Vagina (tissue), 2 donors: ENCODE measurements at regions not wholly inside any gene's neighbourhood (a gene's known extent, or its start where the extent isn't known, plus 50 kb on each side); places are given as distances from the start of the nearest gene placed in this dataset.
"Not testable (repeated sequence)": the region's sequence is repeated elsewhere in the genome, so short reads cannot be mapped to it uniquely, and the experiment has no call there.

Source experiments
- DNase-seq, 2 donors: peaks; one replicate each; pipeline ENCODE4 v3.0.0-alpha.2; 2017; ENCODE audit errors: extremely low spot score in 2 of 2
- H3K27ac ChIP-seq: fragments of 200-600 bp; sonication (generic); one replicate; pipeline ENCODE4 v1.5.1; 2019
- H3K27me3 ChIP-seq: fragments of 200-600 bp; sonication (generic); one replicate; pipeline ENCODE4 v1.5.1; 2019
- H3K36me3 ChIP-seq, 2 donors: fragments of 200-600 bp; sonication (generic); one replicate each; pipeline ENCODE4 v1.5.1; 2017 to 2019
- H3K4me1 ChIP-seq: fragments of 200-600 bp; sonication (generic); one replicate; pipeline ENCODE4 v1.5.1; 2019
- H3K4me3 ChIP-seq, 2 donors: fragments of 200-600 bp; sonication (generic); 1 replicate in 1 of 2; 2 replicates in 1 of 2; pipeline ENCODE4 v1.5.1; 2016 to 2019
- H3K9me3 ChIP-seq: fragments of 200-600 bp; sonication (generic); one replicate; pipeline ENCODE4 v1.5.1; 2019
- POLR2A ChIP-seq, 2 donors: fragments of 450-650 bp; IDR thresholded peaks; one replicate each; pipeline ENCODE4 v1.6.1; 2017; ENCODE audit warnings: antibody characterized with exemption in 2 of 2, mild to moderate bottlenecking in 2 of 2, moderate library complexity in 2 of 2
- POLR2AphosphoS5 ChIP-seq, 2 donors: sonication (generic); formaldehyde crosslinking; IDR thresholded peaks; one replicate each; pipeline ENCODE4 v1.9.0; 2017; ENCODE audit warnings: antibody characterized with exemption in 2 of 2, mild to moderate bottlenecking in 2 of 2, low read depth in 1 of 2; ENCODE audit not compliant: insufficient read depth in 1 of 2
- intact Hi-C: fragments of 100-400 bp; cut with DNase I; formaldehyde crosslinking; loops from one replicate; pipeline ENCODE4 v1.15.1; 2023
- TF ChIP-seq, protein P1 (sequence below), 3 experiments: fragments of 450-650 bp in 2 of 3; fragments of 200-600 bp in 1 of 3; sonication (generic) in 1 of 3; IDR thresholded peaks; one replicate each; pipeline ENCODE4 v1.5.1; 2017 to 2019; ENCODE audit warnings: antibody characterized with exemption in 3 of 3, mild to moderate bottlenecking in 2 of 3, moderate library complexity in 2 of 3

DNA sequence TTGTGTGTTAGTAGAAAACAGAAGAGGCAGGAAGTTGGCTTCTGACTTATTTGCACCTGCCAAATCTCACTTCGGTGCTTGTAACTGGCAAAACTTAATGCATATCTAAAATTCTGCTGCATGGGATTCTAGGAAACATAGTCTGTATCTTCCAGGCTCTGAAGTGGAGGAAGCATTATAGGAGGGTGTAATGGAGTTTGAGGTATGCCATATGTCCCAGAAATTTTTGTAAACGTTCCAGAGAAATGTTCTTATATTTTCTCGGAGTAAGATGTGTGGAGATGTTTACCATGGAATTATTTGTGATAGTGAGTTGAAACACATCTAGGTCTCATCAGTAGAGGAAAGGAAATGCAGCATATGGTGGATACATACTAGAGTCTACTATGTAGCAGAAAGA is 1329.0 kb upstream of the NUDT12 start:
- intact Hi-C loops: no loop called here
- Histone ChIP-seq H3K36me3 (no peaks in the 10 kb centered on the region), H3K9me3 (no peaks in the 10 kb centered on the region), H3K27me3 (no peaks in the 10 kb centered on the region), H3K27ac (no peak overlapping the region), H3K4me1 (no peaks in the 10 kb centered on the region), H3K4me3 (no peak overlapping the region)
- TF ChIP-seq POLR2AphosphoS5 (IDR thresholded peaks at IDR 0.05; ENCODE audit: insufficient read depth in 1 of 2, low read depth in 1 of 2): no peak
- TF ChIP-seq, protein P1, sequence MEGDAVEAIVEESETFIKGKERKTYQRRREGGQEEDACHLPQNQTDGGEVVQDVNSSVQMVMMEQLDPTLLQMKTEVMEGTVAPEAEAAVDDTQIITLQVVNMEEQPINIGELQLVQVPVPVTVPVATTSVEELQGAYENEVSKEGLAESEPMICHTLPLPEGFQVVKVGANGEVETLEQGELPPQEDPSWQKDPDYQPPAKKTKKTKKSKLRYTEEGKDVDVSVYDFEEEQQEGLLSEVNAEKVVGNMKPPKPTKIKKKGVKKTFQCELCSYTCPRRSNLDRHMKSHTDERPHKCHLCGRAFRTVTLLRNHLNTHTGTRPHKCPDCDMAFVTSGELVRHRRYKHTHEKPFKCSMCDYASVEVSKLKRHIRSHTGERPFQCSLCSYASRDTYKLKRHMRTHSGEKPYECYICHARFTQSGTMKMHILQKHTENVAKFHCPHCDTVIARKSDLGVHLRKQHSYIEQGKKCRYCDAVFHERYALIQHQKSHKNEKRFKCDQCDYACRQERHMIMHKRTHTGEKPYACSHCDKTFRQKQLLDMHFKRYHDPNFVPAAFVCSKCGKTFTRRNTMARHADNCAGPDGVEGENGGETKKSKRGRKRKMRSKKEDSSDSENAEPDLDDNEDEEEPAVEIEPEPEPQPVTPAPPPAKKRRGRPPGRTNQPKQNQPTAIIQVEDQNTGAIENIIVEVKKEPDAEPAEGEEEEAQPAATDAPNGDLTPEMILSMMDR (IDR thresholded peaks at IDR 0.05): no peak
- no peak for TF ChIP-seq POLR2A (IDR thresholded peaks at IDR 0.05)
- DNase-seq: no peak

DNA sequence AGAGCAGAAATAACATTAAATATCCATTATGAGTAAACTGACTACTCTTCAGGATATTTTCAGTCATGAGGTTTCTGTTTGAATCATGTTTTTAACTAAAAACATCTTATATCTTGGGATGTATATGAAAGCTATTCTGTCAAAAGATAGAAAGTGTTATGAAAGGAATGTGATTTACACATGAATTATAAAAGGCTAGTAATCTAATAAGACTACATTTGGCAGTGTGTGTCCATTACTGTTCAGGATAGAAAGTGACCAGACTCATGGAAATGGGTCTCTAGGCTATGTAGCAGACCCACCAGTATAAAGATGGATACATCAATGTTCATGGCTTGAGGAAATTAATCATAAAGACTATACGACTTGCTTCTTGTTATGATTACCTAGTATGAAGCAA is 1328.2 kb upstream of the NUDT12 start:
- intact Hi-C loops: no loop called here
- TF ChIP-seq POLR2AphosphoS5 (IDR thresholded peaks at IDR 0.05; ENCODE audit: insufficient read depth in 1 of 2, low read depth in 1 of 2) (no peak), POLR2A (IDR thresholded peaks at IDR 0.05) (no peak)
- TF ChIP-seq, protein P1 (IDR thresholded peaks at IDR 0.05): no peak
- no peak overlapping the region for H3K4me3 ChIP-seq
- H3K36me3 ChIP-seq: no peaks in the 10 kb centered on the region
- H3K27me3 ChIP-seq: no peaks in the 10 kb centered on the region
- no peaks in the 10 kb centered on the region for H3K4me1 ChIP-seq
- no peaks in the 10 kb centered on the region for H3K9me3 ChIP-seq
- no peak overlapping the region for H3K27ac ChIP-seq
- DNase-seq: no peak

DNA sequence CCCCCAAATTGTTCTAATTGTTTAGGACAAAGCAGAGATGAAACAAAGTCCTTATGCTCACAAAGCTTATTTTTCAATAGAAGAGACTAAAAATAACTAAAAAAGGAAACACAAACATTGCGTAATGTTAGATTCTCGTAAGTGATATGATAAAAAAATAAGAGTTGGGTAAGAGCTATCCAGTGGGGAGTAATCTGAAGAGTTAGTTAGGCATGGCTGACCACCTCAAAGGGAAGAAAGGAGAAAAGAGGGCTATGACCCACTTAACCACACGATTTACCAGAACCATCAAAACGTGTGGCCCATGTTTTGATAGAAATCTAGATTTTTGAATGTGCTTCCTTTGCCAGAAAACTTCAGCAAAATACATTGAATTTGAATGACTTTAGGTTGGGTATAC is 1296.8 kb upstream of the NUDT12 start:
- H3K27me3 ChIP-seq: no peaks in the 10 kb centered on the region
- intact Hi-C loops: no loop called here
- H3K9me3 ChIP-seq: no peaks in the 10 kb centered on the region
- H3K27ac ChIP-seq: no peak overlapping the region
- DNase-seq: no peak
- no peak for TF ChIP-seq POLR2AphosphoS5 (IDR thresholded peaks at IDR 0.05; ENCODE audit: insufficient read depth in 1 of 2, low read depth in 1 of 2)
- TF ChIP-seq, protein P1 (IDR thresholded peaks at IDR 0.05): no peak
- TF ChIP-seq POLR2A (IDR thresholded peaks at IDR 0.05): no peak
- H3K36me3 ChIP-seq: no peaks in the 10 kb centered on the region
- H3K4me3 ChIP-seq: no peak overlapping the region
- no peaks in the 10 kb centered on the region for H3K4me1 ChIP-seq

DNA sequence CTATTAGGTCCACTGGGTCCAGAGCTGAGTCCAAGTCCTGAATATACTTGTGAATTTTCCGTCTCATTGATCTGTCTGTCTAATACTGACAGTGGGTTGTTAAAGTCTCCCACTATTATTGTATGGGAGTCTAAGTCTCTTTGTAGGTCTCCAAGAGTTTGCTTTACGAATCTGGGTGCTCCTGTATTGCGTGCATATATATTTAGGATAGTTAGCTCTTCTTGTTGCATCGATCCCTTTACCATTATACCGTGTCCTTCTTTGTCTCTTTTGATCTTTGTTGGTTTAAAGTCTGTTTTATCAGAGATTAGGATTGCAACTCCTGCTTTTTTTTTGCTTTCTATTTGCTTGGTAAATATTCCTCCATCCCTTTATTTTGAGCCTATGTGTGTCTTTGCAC is 1289.5 kb upstream of the NUDT12 start:
- H3K4me3 ChIP-seq, intact Hi-C loops, H3K27ac ChIP-seq, H3K27me3 ChIP-seq, H3K36me3 ChIP-seq, H3K9me3 ChIP-seq, H3K4me1 ChIP-seq, DNase-seq: not testable (repeated sequence)

GRCh38 chr5:104845541-104845940 is 1283.0 kb upstream of the NUDT12 start:
- intact Hi-C loops: no loop called here
- no peaks in the 10 kb centered on the region for H3K4me1 ChIP-seq
- H3K27me3 ChIP-seq: no peaks in the 10 kb centered on the region
- no peak overlapping the region for H3K27ac ChIP-seq
- no peaks in the 10 kb centered on the region for H3K9me3 ChIP-seq
- no peaks in the 10 kb centered on the region for H3K36me3 ChIP-seq
- H3K4me3 ChIP-seq: no peak overlapping the region
- no peak for DNase-seq
- TF ChIP-seq, protein P1 (IDR thresholded peaks at IDR 0.05): no peak
- TF ChIP-seq POLR2AphosphoS5 (IDR thresholded peaks at IDR 0.05; ENCODE audit: insufficient read depth in 1 of 2, low read depth in 1 of 2) (no peak), POLR2A (IDR thresholded peaks at IDR 0.05) (no peak)

DNA sequence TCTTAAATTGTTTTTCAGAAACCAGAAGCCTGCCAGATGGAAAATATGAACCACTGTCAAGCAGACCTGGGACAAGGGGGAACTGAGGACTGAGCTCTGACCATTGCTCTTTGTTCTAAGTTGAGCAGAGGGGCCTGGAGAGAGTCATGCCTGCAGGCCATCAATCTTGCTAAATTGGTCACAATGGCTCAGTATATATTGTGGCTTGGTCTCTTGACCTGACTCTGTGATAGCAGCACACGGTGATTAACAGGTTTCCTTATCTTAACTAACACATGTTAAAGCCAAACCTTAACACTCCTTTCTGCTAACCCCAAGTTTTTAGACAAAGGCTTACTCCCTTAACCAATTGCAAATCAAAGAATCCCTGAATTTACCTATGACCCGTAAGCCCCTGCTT is 1281.2 kb upstream of the NUDT12 start:
- no peaks in the 10 kb centered on the region for H3K4me1 ChIP-seq
- TF ChIP-seq POLR2AphosphoS5 (IDR thresholded peaks at IDR 0.05; ENCODE audit: insufficient read depth in 1 of 2, low read depth in 1 of 2) (no peak), POLR2A (IDR thresholded peaks at IDR 0.05) (no peak)
- TF ChIP-seq, protein P1 (IDR thresholded peaks at IDR 0.05): no peak
- H3K9me3 ChIP-seq: no peaks in the 10 kb centered on the region
- no peak overlapping the region for H3K4me3 ChIP-seq
- no peaks in the 10 kb centered on the region for H3K36me3 ChIP-seq
- H3K27ac ChIP-seq: no peak overlapping the region
- intact Hi-C loops: no loop called here
- H3K27me3 ChIP-seq: no peaks in the 10 kb centered on the region
- no peak for DNase-seq
